ENCODE measurements at regions not wholly inside any gene's neighbourhood (a gene's known extent, or its start where the extent isn't known, plus 50 kb on each side); places are given as distances from the start of the nearest gene placed in this dataset.
"Not testable (repeated sequence)": the region's sequence is repeated elsewhere in the genome, so short reads cannot be mapped to it uniquely, and the experiment has no call there.

DNA sequence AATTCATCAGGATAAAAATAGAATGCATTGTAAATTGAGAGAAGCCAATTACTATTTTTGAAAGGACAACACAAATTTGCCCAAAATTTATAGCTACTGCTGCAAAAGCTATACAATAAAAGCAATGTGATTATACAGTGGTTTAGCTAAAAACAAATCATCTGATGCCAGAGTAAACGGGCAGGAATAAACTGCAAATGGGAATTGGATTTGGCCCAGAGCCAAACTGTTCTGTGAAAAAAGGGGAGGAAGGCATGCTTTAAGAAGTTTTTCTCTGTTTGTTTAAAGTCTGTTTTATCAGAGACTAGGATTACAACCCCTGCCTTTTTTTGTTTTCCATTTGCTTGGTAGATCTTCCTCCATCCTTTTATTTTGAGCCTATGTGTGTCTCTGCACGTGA lies 317.5 kb downstream of the LMO7 start:
- DNase-seq, result not testable (repeated sequence)

- DNase-seq, result no peak
These were observed 311.3 kb downstream of the LMO7 start for GRCh38 chr13:75947448-75947847.

GRCh38 chr13:75946536-75947284 lies 310.6 kb downstream of the LMO7 start:
- peak in 1 of 56 donors; percentile 2 for DNase-seq

DNA sequence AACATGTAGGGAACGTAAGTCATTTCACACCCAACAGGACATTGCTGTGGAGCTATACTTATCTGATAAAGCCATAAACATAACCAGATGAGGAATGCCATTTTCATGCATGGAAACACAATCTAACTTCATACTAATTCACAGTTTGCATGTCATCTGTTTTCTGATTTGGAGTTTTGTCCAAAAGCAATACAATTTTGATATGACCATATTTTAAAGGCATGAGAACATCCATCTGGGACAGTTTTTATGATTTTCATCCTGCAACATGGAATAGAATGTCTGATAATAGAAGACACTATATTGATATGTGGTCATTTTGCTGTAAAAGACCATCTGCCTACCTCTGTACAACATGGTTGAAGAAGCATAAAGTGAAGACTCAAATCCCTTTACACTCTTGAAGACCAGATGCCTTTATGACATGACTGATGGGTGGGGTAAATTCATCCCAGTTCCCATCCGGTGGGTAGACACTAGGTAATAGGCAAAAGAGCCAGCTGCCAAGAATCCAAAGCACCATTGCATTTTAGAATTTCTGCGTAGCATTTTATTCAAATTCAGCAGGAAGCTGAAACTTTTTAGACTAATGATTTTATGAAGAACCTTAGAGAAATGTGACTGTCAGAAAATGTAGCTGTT lies 309.8 kb downstream of the LMO7 start:
- no peak for DNase-seq

GRCh38 chr13:75938811-75939560 lies 302.9 kb downstream of the LMO7 start:
- no peak for DNase-seq

- DNase-seq, result no peak
These were observed 300.7 kb downstream of the LMO7 start for GRCh38 chr13:75936791-75937190.

GRCh38 chr13:75935805-75936204 lies 299.7 kb downstream of the LMO7 start:
- no peak for DNase-seq

GRCh38 chr13:75934889-75935288 lies 298.8 kb downstream of the LMO7 start:
- no peak for DNase-seq

- no peak for DNase-seq
These were observed 296.5 kb downstream of the LMO7 start for GRCh38 chr13:75932636-75933035.

GRCh38 chr13:75931116-75931515 lies 295.0 kb downstream of the LMO7 start:
- no peak for DNase-seq

- no peak for DNase-seq
These were observed 292.9 kb downstream of the LMO7 start for GRCh38 chr13:75929076-75929475.

DNA sequence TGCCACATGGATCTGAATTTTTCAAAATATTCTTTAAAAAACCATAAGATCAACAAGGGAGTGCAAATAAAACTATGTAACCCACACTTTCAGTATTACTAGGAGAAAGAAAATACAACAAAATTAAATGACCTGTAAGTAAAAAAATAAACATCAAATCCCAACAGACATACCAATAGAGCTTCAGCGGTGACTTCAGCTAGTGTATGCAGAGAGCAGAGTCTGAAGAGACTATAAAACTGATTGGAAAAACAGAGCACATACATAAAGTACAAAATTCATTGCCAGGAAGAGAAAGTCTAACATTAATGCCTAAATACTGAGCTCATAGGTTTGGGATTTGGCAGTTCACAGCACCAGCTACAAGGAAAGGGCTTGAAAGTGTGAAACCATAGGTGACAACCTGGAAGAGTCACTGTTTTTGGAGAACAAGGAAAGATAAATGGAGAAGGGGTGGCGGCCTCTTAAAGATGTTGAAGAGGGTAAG lies 291.1 kb downstream of the LMO7 start:
- DNase-seq, result no peak

GRCh38 chr13:75920536-75920935 lies 284.4 kb downstream of the LMO7 start:
- DNase-seq, result no peak

GRCh38 chr13:75919660-75920199 lies 283.6 kb downstream of the LMO7 start:
- DNase-seq, result no peak

- DNase-seq, result no peak
These were observed 278.9 kb downstream of the LMO7 start for GRCh38 chr13:75915066-75915465.

GRCh38 chr13:75913925-75914324 lies 277.8 kb downstream of the LMO7 start:
- DNase-seq, result no peak

- DNase-seq, result no peak
These were observed 274.5 kb downstream of the LMO7 start for GRCh38 chr13:75910591-75910990.
